GM23338 (cell line): ENCODE measurements at regions not wholly inside any gene's neighbourhood (a gene's known extent, or its start where the extent isn't known, plus 50 kb on each side); places are given as distances from the start of the nearest gene placed in this dataset.

ENCODE experiments used
- ATAC-seq: fragments of 200-7000 bp; cut with Tn5 transposase; 3 replicates; pipeline ENCODE4 v1.9.1; 2020
- DNase-seq: peaks from one replicate; pipeline ENCODE4 v3.0.0-alpha.2; 2015; ENCODE audit warnings: low spot score
- H2AFZ ChIP-seq: fragments of 200-600 bp; sonication (generic); 2 replicates; pipeline ENCODE4 v1.8.0; 2016; ENCODE audit warnings: antibody characterized with exemption, mild to moderate bottlenecking, moderate library complexity
- H3F3A ChIP-seq: fragments of 200-600 bp; sonication (generic); replicated peaks from 2 replicates; pipeline ENCODE4 v1.8.0; 2017; ENCODE audit warnings: antibody characterized with exemption, mixed run types, low read depth
- H3K27ac ChIP-seq: fragments of 200-600 bp; sonication (generic); 2 replicates; pipeline ENCODE4 v1.6.1; 2016; ENCODE audit warnings: low read depth
- H3K27me3 ChIP-seq: fragments of 200-600 bp; sonication (generic); 2 replicates; pipeline ENCODE4 v1.8.0; 2016; ENCODE audit warnings: mild to moderate bottlenecking, mixed run types, moderate library complexity; ENCODE audit not compliant: insufficient read depth
- H3K36me3 ChIP-seq: fragments of 200-600 bp; sonication (generic); 2 replicates; pipeline ENCODE4 v1.8.0; 2016; ENCODE audit warnings: mild to moderate bottlenecking; ENCODE audit not compliant: insufficient read depth
- H3K4me1 ChIP-seq: fragments of 200-600 bp; sonication (generic); 2 replicates; pipeline ENCODE4 v1.8.0; 2016; ENCODE audit warnings: mild to moderate bottlenecking, moderate library complexity; ENCODE audit not compliant: insufficient read depth
- H3K4me2 ChIP-seq: fragments of 200-600 bp; sonication (generic); 2 replicates; pipeline ENCODE4 v1.7.1; 2017; ENCODE audit warnings: mixed run types
- H3K4me3 ChIP-seq: fragments of 200-600 bp; sonication (generic); 2 replicates; pipeline ENCODE4 v1.6.1; 2016; ENCODE audit warnings: mixed run types
- H3K79me2 ChIP-seq: fragments of 200-600 bp; sonication (generic); replicated peaks from 2 replicates; pipeline ENCODE4 v1.8.0; 2017; ENCODE audit warnings: mild to moderate bottlenecking; ENCODE audit not compliant: insufficient read depth
- H3K9me2 ChIP-seq: fragments of 200-600 bp; sonication (generic); 2 replicates; pipeline ENCODE4 v1.8.0; 2017; ENCODE audit not compliant: insufficient read depth
- H4K20me1 ChIP-seq: fragments of 200-600 bp; sonication (generic); replicated peaks from 2 replicates; pipeline ENCODE4 v1.8.0; 2017; ENCODE audit warnings: mild to moderate bottlenecking; ENCODE audit not compliant: insufficient read depth
- H3K27ac Mint-ChIP-seq: 2 replicates; pipeline ENCODE4 v1.8.0; 2020; ENCODE audit warnings: inconsistent platforms, mild to moderate bottlenecking, moderate library complexity, mixed read lengths
- H3K27me3 Mint-ChIP-seq: 3 replicates; pipeline ENCODE4 v1.8.0; 2022; ENCODE audit warnings: low read depth, mild to moderate bottlenecking, moderate library complexity, mixed read lengths, inconsistent platforms; ENCODE audit not compliant: insufficient read depth, poor library complexity
- H3K36me3 Mint-ChIP-seq: 3 replicates; pipeline ENCODE4 v1.8.0; 2021; ENCODE audit warnings: low read depth, mild to moderate bottlenecking, inconsistent platforms, moderate library complexity, mixed read lengths
- H3K4me1 Mint-ChIP-seq: 3 replicates; pipeline ENCODE4 v1.8.0; 2020; ENCODE audit warnings: mild to moderate bottlenecking, inconsistent platforms, mixed read lengths
- H3K4me3 Mint-ChIP-seq: 3 replicates; pipeline ENCODE4 v1.8.0; 2021; ENCODE audit warnings: moderate library complexity, mild to moderate bottlenecking, inconsistent platforms, mixed read lengths
- H3K9me3 Mint-ChIP-seq: 3 replicates; pipeline ENCODE4 v1.8.0; 2020; ENCODE audit warnings: moderate library complexity, mild to moderate bottlenecking, inconsistent platforms, mixed read lengths
- CREB1 ChIP-seq: fragments of 250-450 bp; sonication (Bioruptor Pico); IDR thresholded peaks from 2 replicates; pipeline ENCODE4 v1.5.0; 2020; ENCODE audit warnings: low read depth, mild to moderate bottlenecking, moderate library complexity
- CTCF ChIP-seq, 2 experiments: fragments of 200-600 bp in 1 of 2; sonication (generic) in 1 of 2; conservative IDR thresholded peaks; 2 replicates each; pipeline versions ENCODE4 v1.5.1 to v1.6.1; 2016 to 2017; ENCODE audit warnings: antibody characterized with exemption in 2 of 2, low read depth in 2 of 2, mild to moderate bottlenecking in 2 of 2, moderate library complexity in 1 of 2
- ETS1 ChIP-seq: IDR thresholded peaks from 2 replicates; pipeline ENCODE4 v1.6.1; 2016; ENCODE audit warnings: antibody characterized with exemption
- EZH2 ChIP-seq: fragments of 200-600 bp; sonication (generic); IDR thresholded peaks from one replicate; pipeline ENCODE4 v1.8.0; 2017; ENCODE audit warnings: antibody characterized with exemption, mild to moderate bottlenecking, low read depth; ENCODE audit not compliant: unreplicated experiment
- EZH2phosphoT487 ChIP-seq: fragments of 200-600 bp; sonication (generic); IDR thresholded peaks from one replicate; pipeline ENCODE4 v1.8.1; 2018; ENCODE audit warnings: antibody characterized with exemption; ENCODE audit not compliant: unreplicated experiment
- JUNB ChIP-seq: IDR thresholded peaks from one replicate; pipeline ENCODE4 v1.6.1; 2016; ENCODE audit warnings: antibody characterized with exemption; ENCODE audit not compliant: unreplicated experiment
- NANOG ChIP-seq: IDR thresholded peaks from 2 replicates; pipeline ENCODE4 v1.6.1; 2016; ENCODE audit warnings: antibody characterized with exemption, borderline replicate concordance
- POLR2AphosphoS5 ChIP-seq: IDR thresholded peaks from 2 replicates; pipeline ENCODE4 v1.6.1; 2016; ENCODE audit warnings: antibody characterized with exemption, low read depth
- REST ChIP-seq: IDR thresholded peaks from one replicate; pipeline ENCODE4 v1.6.1; 2018; ENCODE audit warnings: antibody characterized with exemption; ENCODE audit not compliant: unreplicated experiment
- STAT1 ChIP-seq: IDR thresholded peaks from one replicate; pipeline ENCODE4 v1.6.1; 2016; ENCODE audit warnings: antibody characterized with exemption; ENCODE audit not compliant: unreplicated experiment
- ZNF114 ChIP-seq: fragments of 250-450 bp; sonication (Bioruptor Pico); IDR thresholded peaks from 2 replicates; pipeline ENCODE4 v1.5.0; 2020; ENCODE audit warnings: mild to moderate bottlenecking, moderate library complexity
- ZNF331 ChIP-seq: fragments of 250-450 bp; sonication (Bioruptor Pico); IDR thresholded peaks from 2 replicates; pipeline ENCODE4 v1.5.0; 2020; ENCODE audit warnings: low read depth, mild to moderate bottlenecking, moderate library complexity
- ZNF462 ChIP-seq: fragments of 250-450 bp; sonication (Bioruptor Pico); IDR thresholded peaks from 2 replicates; pipeline ENCODE4 v1.5.0; 2020; ENCODE audit warnings: mild to moderate bottlenecking, moderate library complexity

DNA sequence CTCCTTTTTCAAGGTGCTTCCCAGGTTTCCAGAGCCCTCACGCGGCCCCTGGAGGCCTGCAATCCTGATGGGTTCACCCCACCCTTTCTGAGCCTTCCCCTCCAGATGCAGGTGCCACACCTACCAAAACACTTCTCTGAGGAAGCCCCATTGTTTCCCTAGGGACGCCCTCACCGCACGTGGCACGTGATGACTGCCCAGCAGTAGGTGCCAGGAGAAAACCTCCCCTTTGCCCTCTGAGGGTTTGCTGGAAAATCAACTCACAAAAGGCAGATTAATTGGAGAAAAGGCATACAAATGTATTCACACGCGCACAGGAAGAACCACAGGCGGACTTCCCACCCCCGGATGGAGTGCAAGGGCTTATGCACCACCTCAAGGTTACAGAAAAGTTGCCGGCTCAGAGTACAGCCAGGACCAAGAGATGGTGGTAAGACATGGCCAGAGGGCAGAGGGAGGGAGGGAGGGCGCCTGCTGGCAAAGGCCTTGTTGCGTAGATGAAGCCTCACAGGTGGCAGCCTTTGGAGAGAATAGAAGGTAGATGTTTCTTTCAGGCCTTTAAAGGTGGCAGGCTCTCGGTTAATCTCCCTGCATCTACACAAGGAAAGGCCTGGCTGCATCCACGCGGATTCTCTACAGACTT lies 269.4 kb upstream of the RAB6C start:
- no peaks in the 10 kb centered on the region; the same call in 2 of the 3 replicates for H3K36me3 Mint-ChIP-seq
- H3K4me3 Mint-ChIP-seq: no peak overlapping the region
- Histone ChIP-seq H3F3A (no peaks in the 10 kb centered on the region), H3K27me3 (no peaks in the 10 kb centered on the region), H3K4me2 (no peak overlapping the region), H3K36me3 (no peaks in the 10 kb centered on the region), H3K4me1 (peaks cover 3% of the 10 kb centered on the region; the same call in 1 of the 2 replicates), H2AFZ (peak overlapping the region; percentile 83; the same call in 1 of the 2 replicates), H4K20me1 (no peaks in the 10 kb centered on the region), H3K79me2 (no peaks in the 10 kb centered on the region), H3K9me2 (no peaks in the 10 kb centered on the region; the same call in 1 of the 2 replicates), H3K27ac (no peak overlapping the region), H3K4me3 (no peak overlapping the region)
- no peaks in the 10 kb centered on the region for H3K9me3 Mint-ChIP-seq
- no peak for TF ChIP-seq ZNF331 (CRISPR knock-in tag)
- no peak for TF ChIP-seq ETS1
- TF ChIP-seq EZH2: no peak
- no peak for TF ChIP-seq ZNF114 (CRISPR knock-in tag)
- no peak for TF ChIP-seq CREB1 (CRISPR knock-in tag)
- no peak for TF ChIP-seq JUNB
- no peak for TF ChIP-seq EZH2phosphoT487
- TF ChIP-seq STAT1: no peak
- no peak for TF ChIP-seq REST
- TF ChIP-seq POLR2AphosphoS5: no peak
- no peak for TF ChIP-seq ZNF462 (CRISPR knock-in tag)
- no peak for TF ChIP-seq NANOG
- no peak for TF ChIP-seq CTCF (conservative IDR thresholded peaks at IDR 0.05; ENCODE audit: low read depth in 2 of 2)
- no peak for DNase-seq
- H3K4me1 Mint-ChIP-seq: peaks cover 20% of the 10 kb centered on the region
- peaks cover 9% of the 10 kb centered on the region for H3K27me3 Mint-ChIP-seq
- no peak overlapping the region for H3K27ac Mint-ChIP-seq
- peak; percentile 77 for ATAC-seq
